ENCODE measurements at regions not wholly inside any gene's neighbourhood (a gene's known extent, or its start where the extent isn't known, plus 50 kb on each side); places are given as distances from the start of the nearest gene placed in this dataset.

DNA sequence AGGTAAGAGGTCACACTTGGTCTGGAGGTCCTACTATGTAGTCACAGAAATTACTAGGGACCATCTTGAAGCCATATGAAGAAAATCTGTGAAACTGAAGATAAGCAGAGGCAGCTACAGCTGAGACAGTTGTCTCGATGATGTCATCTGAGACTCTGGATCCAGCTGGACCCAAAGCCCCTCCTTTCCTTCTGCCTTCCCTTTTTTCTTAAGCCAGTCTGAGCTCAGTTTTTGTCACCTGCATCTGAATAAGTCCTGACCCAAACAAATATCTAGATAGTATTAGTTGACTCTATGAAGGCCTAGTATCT lies 143.3 kb downstream of the ETS2 start:
- Histone ChIP-seq H3K4me1 (no peaks in the 10 kb centered on the region), H3K36me3 (no peaks in the 10 kb centered on the region), H3K4me3 (no peak overlapping the region), H3K9me3 (no peaks in the 10 kb centered on the region), H3K27me3 (no peaks in the 10 kb centered on the region), H3K27ac (no peak overlapping the region)
- intact Hi-C loops (cut with DNase I; ENCODE audit: low total_unique reads) = no loop called here
- TF ChIP-seq, protein P1, sequence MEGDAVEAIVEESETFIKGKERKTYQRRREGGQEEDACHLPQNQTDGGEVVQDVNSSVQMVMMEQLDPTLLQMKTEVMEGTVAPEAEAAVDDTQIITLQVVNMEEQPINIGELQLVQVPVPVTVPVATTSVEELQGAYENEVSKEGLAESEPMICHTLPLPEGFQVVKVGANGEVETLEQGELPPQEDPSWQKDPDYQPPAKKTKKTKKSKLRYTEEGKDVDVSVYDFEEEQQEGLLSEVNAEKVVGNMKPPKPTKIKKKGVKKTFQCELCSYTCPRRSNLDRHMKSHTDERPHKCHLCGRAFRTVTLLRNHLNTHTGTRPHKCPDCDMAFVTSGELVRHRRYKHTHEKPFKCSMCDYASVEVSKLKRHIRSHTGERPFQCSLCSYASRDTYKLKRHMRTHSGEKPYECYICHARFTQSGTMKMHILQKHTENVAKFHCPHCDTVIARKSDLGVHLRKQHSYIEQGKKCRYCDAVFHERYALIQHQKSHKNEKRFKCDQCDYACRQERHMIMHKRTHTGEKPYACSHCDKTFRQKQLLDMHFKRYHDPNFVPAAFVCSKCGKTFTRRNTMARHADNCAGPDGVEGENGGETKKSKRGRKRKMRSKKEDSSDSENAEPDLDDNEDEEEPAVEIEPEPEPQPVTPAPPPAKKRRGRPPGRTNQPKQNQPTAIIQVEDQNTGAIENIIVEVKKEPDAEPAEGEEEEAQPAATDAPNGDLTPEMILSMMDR (IDR thresholded peaks at IDR 0.05) = no peak
- no peak for DNase-seq

DNA sequence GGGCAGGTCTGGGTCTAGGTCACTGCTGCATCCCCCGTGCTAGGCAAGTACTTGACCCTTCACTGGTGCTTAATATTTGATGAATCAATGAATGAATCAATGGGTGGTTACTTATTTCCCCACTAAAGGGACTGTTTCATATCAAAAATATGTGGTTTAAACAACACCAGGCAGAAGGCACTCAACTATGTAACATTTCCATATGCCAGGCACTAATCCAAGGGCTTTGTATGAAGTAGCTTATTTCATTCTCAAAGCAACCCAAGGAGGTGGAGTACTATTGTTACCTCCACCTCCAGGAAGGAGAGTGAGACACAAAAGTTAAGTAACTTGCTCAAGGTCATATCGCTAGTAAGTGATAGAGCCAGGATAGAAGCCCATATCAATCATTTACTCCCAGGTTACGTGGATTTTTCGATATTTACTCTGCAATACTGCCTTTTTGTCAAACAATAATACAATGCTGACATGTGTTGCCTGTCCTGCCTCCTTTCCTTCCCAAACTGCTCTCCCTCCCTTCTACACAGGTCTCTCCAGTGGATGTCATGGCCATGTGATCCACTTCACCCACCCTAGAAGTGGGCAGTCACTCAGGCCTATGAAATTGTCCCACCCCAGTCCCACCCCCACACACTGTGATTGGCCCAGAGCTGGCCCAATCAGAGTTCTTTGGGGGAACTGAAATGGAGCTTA lies 142.8 kb downstream of the ETS2 start:
- TF ChIP-seq, protein P1 (IDR thresholded peaks at IDR 0.05) = no peak
- H3K36me3 ChIP-seq = no peaks in the 10 kb centered on the region
- intact Hi-C loops (cut with DNase I; ENCODE audit: low total_unique reads) = no loop called here

DNA sequence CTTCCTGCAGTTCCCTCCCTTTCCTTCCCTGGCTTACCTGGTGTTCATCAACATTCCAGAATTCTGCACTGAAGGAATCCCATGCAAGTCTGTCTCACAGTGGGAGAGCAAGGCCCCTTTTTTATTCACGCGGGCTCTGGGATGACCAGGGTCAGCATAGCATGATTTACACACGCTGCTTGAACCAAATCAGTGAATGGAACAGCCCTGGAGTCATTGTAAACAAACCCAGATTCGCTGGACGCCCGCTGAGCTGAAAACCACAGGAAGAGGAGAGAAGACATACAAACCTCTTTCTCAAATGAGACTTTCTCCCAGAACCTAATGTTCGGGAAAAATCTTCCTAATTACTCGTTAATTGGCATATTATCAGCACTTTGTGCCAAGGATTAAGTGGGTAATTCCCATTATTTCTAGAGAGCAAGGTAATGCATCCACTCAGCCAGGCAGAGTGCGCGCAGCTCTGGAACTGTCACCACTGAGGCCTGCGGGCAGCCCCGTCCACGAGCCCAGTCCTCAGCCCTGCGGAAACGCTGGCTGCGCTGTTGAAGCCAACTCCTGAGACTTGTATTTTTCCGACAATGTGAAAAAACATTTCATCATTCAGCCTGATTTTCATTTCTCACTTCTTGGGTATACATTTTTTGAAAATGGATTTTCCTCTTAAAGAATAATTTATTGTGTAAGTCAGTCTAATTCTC lies 140.0 kb downstream of the ETS2 start:
- intact Hi-C loops (cut with DNase I; ENCODE audit: low total_unique reads) = no loop called here

More for the DNA sequence above, 142.8 kb downstream of the ETS2 start:
- H3K9me3 ChIP-seq = no peaks in the 10 kb centered on the region
- H3K27ac ChIP-seq = no peak overlapping the region
- H3K27me3 ChIP-seq = no peaks in the 10 kb centered on the region
- H3K4me1 ChIP-seq = no peaks in the 10 kb centered on the region
- DNase-seq = no peak
- no peak overlapping the region for H3K4me3 ChIP-seq

DNA sequence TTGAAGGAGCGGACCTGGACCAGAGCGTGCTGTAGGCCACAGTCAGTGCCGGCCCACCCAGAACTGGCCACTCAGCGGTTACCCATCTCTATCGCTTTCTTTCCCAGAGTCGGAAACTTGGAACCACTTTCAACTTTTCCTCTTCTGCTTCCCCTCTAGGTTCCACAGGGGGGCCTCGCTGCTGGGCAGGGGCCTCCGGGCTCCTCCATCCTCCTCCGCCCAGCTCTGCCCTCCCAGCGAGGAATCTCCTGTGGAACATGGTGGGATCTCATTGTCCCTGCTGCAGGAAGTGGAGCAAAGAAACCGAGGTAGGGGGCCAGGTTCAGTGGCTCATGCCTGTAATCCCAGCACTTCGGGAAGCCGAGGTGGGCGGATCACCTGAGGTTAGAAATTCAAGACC lies 139.2 kb downstream of the ETS2 start:
- no peaks in the 10 kb centered on the region for H3K36me3 ChIP-seq
- TF ChIP-seq, protein P1 (IDR thresholded peaks at IDR 0.05) = no peak
- no peak for DNase-seq
- intact Hi-C loops (cut with DNase I; ENCODE audit: low total_unique reads) = no loop called here
- H3K4me3 ChIP-seq = no peak overlapping the region
- H3K9me3 ChIP-seq = no peaks in the 10 kb centered on the region
- H3K27me3 ChIP-seq = no peaks in the 10 kb centered on the region
- no peaks in the 10 kb centered on the region for H3K4me1 ChIP-seq
- H3K27ac ChIP-seq = no peak overlapping the region

More for the DNA sequence above, 140.0 kb downstream of the ETS2 start:
- H3K36me3 ChIP-seq = no peaks in the 10 kb centered on the region
- no peaks in the 10 kb centered on the region for H3K9me3 ChIP-seq
- H3K27ac ChIP-seq = no peak overlapping the region
- TF ChIP-seq, protein P1 (IDR thresholded peaks at IDR 0.05) = no peak
- DNase-seq = no peak
- no peak overlapping the region for H3K4me3 ChIP-seq
- no peaks in the 10 kb centered on the region for H3K27me3 ChIP-seq
- no peaks in the 10 kb centered on the region for H3K4me1 ChIP-seq

DNA sequence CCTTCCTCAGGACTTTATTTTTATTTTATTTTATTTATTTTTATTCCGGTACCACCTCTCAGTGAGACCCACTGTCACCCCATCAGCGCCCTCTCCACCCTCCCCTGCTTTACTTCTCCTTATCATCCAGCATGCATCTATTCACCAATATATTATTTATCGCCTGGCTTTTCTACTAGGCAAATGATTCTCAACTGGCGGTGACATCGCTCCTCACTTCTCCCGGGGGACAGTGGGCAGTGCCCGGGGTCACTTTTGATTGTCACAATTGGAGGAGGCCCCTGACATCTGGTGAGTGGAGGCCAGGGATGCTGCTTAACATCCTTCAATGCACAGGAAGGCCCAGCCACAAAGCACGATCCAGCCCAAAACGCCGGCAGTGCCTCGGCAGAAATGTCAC lies 138.7 kb downstream of the ETS2 start:
- intact Hi-C loops (cut with DNase I; ENCODE audit: low total_unique reads) = no loop called here
- Histone ChIP-seq H3K27ac (no peak overlapping the region), H3K4me1 (no peaks in the 10 kb centered on the region), H3K36me3 (no peaks in the 10 kb centered on the region), H3K27me3 (no peaks in the 10 kb centered on the region), H3K9me3 (no peaks in the 10 kb centered on the region), H3K4me3 (no peak overlapping the region)
- TF ChIP-seq, protein P1 (IDR thresholded peaks at IDR 0.05) = no peak
- DNase-seq = no peak
